ENCODE measurements at regions not wholly inside any gene's neighbourhood (a gene's known extent, or its start where the extent isn't known, plus 50 kb on each side); places are given as distances from the start of the nearest gene placed in this dataset.
"Not testable (repeated sequence)": the region's sequence is repeated elsewhere in the genome, so short reads cannot be mapped to it uniquely, and the experiment has no call there.

DNA sequence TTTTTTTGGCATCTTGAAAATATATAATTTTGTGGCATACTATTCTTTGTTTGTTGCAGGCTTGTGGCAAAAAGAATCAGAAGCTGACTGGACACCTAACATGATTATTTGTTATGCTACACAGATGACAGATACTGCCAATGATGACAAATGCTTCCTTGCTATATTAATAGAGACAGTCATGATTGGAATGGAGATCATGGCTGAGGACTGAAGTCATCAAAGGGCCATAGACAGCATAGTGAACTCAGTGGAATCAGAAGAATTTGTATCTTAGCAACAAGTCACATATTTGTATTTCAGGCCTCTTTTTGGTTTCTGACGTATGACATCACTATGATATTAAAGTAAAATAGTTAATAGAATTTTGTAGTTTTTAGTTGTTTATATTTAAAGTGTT, 1003.8 kb upstream of the DDX18 start:
- Histone ChIP-seq H3K9ac (ENCODE audit: low read depth, low read length, poor library complexity) (no peak overlapping the region), H2BK12ac (ENCODE audit: low read length) (no peak overlapping the region), H3K18ac (ENCODE audit: low read length) (no peak overlapping the region), H3K4me1 (ENCODE audit: control insufficient read depth in 2 of 2, insufficient read depth in 1 of 2, low read depth in 1 of 2, low read length in 2 of 2) (peaks cover 0 to 2% of the 10 kb centered on the region in 2 donors), H3K36me3 (replicated peaks in 1 of 2; ENCODE audit: control insufficient read depth in 2 of 2, insufficient read depth in 2 of 2, low read length in 2 of 2) (no peaks in the 10 kb centered on the region), H3K4ac (ENCODE audit: low read length) (no peak overlapping the region), H4K8ac (ENCODE audit: low read depth, low read length) (no peak overlapping the region), H2BK5ac (ENCODE audit: low read length) (no peak overlapping the region), H3K23ac (ENCODE audit: low read depth, low read length, poor library complexity) (no peak overlapping the region), H3K9me3 (replicated peaks in 1 of 2; ENCODE audit: control insufficient read depth in 2 of 2, insufficient read depth in 1 of 2, low read depth in 1 of 2, low read length in 2 of 2) (no peaks in the 10 kb centered on the region), H3K27ac (replicated peaks; ENCODE audit: low read length) (no peak overlapping the region), H3K4me2 (ENCODE audit: insufficient read depth, low read length, poor library complexity, severe bottlenecking) (no peak overlapping the region), H3K27me3 (ENCODE audit: control insufficient read depth in 3 of 3, insufficient read depth in 3 of 3, low read depth in 1 of 3, low read length in 3 of 3) (no peaks in the 10 kb centered on the region), H4K91ac (ENCODE audit: low read depth, low read length, poor library complexity) (no peak overlapping the region), H2AFZ (ENCODE audit: low read length) (no peak overlapping the region), H2BK15ac (ENCODE audit: low read length) (no peak overlapping the region), H3K14ac (ENCODE audit: low read length) (no peak overlapping the region), H2AK5ac (ENCODE audit: low read depth, low read length) (no peak overlapping the region), H3K79me1 (ENCODE audit: low read depth, low read length) (no peaks in the 10 kb centered on the region), H2BK120ac (ENCODE audit: low read depth, low read length) (no peak overlapping the region), H3K4me3 (ENCODE audit: low read length in 2 of 2) (no peak overlapping the region)
- no CpG with 5 or more reads among the region's 1 CpG for WGBS, 2 donors (ENCODE audit: extremely low coverage in 2 of 2, insufficient read length in 2 of 2, insufficient replicate concordance in 1 of 2)
- no peak for DNase-seq (ENCODE audit: low spot score)

DNA sequence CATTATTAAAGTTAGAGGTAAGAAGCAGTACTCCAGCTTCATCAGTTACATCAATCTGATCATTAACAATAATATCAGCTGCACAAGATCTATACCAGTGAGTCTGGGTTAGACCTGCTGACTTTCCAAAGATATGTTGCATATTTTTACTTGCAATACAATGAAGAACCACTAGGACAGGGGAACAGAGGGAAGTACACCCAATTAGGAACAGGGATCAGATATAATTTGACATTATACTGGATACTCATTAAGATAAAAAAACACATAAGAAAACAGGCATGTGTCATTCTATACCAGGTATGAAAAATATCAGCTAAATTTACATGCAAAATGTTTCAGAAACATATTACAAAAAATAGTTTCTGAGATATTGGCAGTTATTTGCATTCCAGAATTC, 995.1 kb upstream of the DDX18 start:
- no peaks in the 10 kb centered on the region for H3K4me1 ChIP-seq (ENCODE audit: control insufficient read depth in 2 of 2, insufficient read depth in 1 of 2, low read depth in 1 of 2, low read length in 2 of 2)
- no peaks in the 10 kb centered on the region for H3K9me3 ChIP-seq (replicated peaks in 1 of 2; ENCODE audit: control insufficient read depth in 2 of 2, insufficient read depth in 1 of 2, low read depth in 1 of 2, low read length in 2 of 2)
- no peak overlapping the region for H2AK5ac ChIP-seq (ENCODE audit: low read depth, low read length)
- no peak overlapping the region for H2BK5ac ChIP-seq (ENCODE audit: low read length)
- no peak overlapping the region for H3K23ac ChIP-seq (ENCODE audit: low read depth, low read length, poor library complexity)
- H2BK15ac ChIP-seq (ENCODE audit: low read length), result no peak overlapping the region
- no peak overlapping the region for H2BK12ac ChIP-seq (ENCODE audit: low read length)
- H3K27me3 ChIP-seq (ENCODE audit: control insufficient read depth in 3 of 3, insufficient read depth in 3 of 3, low read depth in 1 of 3, low read length in 3 of 3), result no peaks in the 10 kb centered on the region
- no peak overlapping the region for H3K4ac ChIP-seq (ENCODE audit: low read length)
- H2AFZ ChIP-seq (ENCODE audit: low read length), result no peak overlapping the region
- no peak overlapping the region for H4K8ac ChIP-seq (ENCODE audit: low read depth, low read length)
- H2BK120ac ChIP-seq (ENCODE audit: low read depth, low read length), result no peak overlapping the region
- no peak for DNase-seq (ENCODE audit: low spot score)
- no peaks in the 10 kb centered on the region for H3K36me3 ChIP-seq (replicated peaks in 1 of 2; ENCODE audit: control insufficient read depth in 2 of 2, insufficient read depth in 2 of 2, low read length in 2 of 2)
- H3K18ac ChIP-seq (ENCODE audit: low read length), result no peak overlapping the region
- H4K91ac ChIP-seq (ENCODE audit: low read depth, low read length, poor library complexity), result no peak overlapping the region
- H3K9ac ChIP-seq (ENCODE audit: low read depth, low read length, poor library complexity), result no peak overlapping the region
- no peak overlapping the region for H3K4me2 ChIP-seq (ENCODE audit: insufficient read depth, low read length, poor library complexity, severe bottlenecking)
- no peak overlapping the region for H3K27ac ChIP-seq (replicated peaks; ENCODE audit: low read length)
- no peaks in the 10 kb centered on the region for H3K79me1 ChIP-seq (ENCODE audit: low read depth, low read length)
- no peak overlapping the region for H3K4me3 ChIP-seq (ENCODE audit: low read length in 2 of 2)
- H3K14ac ChIP-seq (ENCODE audit: low read length), result no peak overlapping the region

- Histone ChIP-seq H3K4me2 (ENCODE audit: insufficient read depth, low read length, poor library complexity, severe bottlenecking) (no peak overlapping the region), H3K4me1 (ENCODE audit: control insufficient read depth in 2 of 2, insufficient read depth in 1 of 2, low read depth in 1 of 2, low read length in 2 of 2) (no peaks in the 10 kb centered on the region), H3K36me3 (replicated peaks in 1 of 2; ENCODE audit: control insufficient read depth in 2 of 2, insufficient read depth in 2 of 2, low read length in 2 of 2) (no peaks in the 10 kb centered on the region), H2BK5ac (ENCODE audit: low read length) (no peak overlapping the region), H3K18ac (ENCODE audit: low read length) (no peak overlapping the region), H3K4ac (ENCODE audit: low read length) (no peak overlapping the region), H2BK12ac (ENCODE audit: low read length) (no peak overlapping the region), H3K4me3 (ENCODE audit: low read length in 2 of 2) (no peak overlapping the region), H2BK120ac (ENCODE audit: low read depth, low read length) (no peak overlapping the region), H3K27ac (replicated peaks; ENCODE audit: low read length) (no peak overlapping the region), H4K91ac (ENCODE audit: low read depth, low read length, poor library complexity) (no peak overlapping the region), H3K9me3 (replicated peaks in 1 of 2; ENCODE audit: control insufficient read depth in 2 of 2, insufficient read depth in 1 of 2, low read depth in 1 of 2, low read length in 2 of 2) (no peaks in the 10 kb centered on the region), H3K79me1 (ENCODE audit: low read depth, low read length) (no peaks in the 10 kb centered on the region), H3K9ac (ENCODE audit: low read depth, low read length, poor library complexity) (no peak overlapping the region), H2AFZ (ENCODE audit: low read length) (no peak overlapping the region), H3K27me3 (ENCODE audit: control insufficient read depth in 3 of 3, insufficient read depth in 3 of 3, low read depth in 1 of 3, low read length in 3 of 3) (no peaks in the 10 kb centered on the region), H3K23ac (ENCODE audit: low read depth, low read length, poor library complexity) (no peak overlapping the region), H3K14ac (ENCODE audit: low read length) (no peak overlapping the region), H2BK15ac (ENCODE audit: low read length) (no peak overlapping the region), H2AK5ac (ENCODE audit: low read depth, low read length) (no peak overlapping the region), H4K8ac (ENCODE audit: low read depth, low read length) (no peak overlapping the region)
- no CpG with 5 or more reads among the region's 1 CpG for WGBS, 2 donors (ENCODE audit: extremely low coverage in 2 of 2, insufficient read length in 2 of 2, insufficient replicate concordance in 1 of 2)
- DNase-seq (ENCODE audit: low spot score), result no peak
Measured at GRCh38 chr2:116820986-116821385, 993.5 kb upstream of the DDX18 start.

GRCh38 chr2:116829543-116829942, 984.9 kb upstream of the DDX18 start:
- H3K79me1 ChIP-seq (ENCODE audit: low read depth, low read length); H3K18ac ChIP-seq (ENCODE audit: low read length); H3K4me3 ChIP-seq (ENCODE audit: low read length in 2 of 2); H3K4ac ChIP-seq (ENCODE audit: low read length); H3K4me2 ChIP-seq (ENCODE audit: insufficient read depth, low read length, poor library complexity, severe bottlenecking); H4K8ac ChIP-seq (ENCODE audit: low read depth, low read length); DNase-seq (ENCODE audit: low spot score); H3K14ac ChIP-seq (ENCODE audit: low read length); H2BK120ac ChIP-seq (ENCODE audit: low read depth, low read length); H2AK5ac ChIP-seq (ENCODE audit: low read depth, low read length); H2BK15ac ChIP-seq (ENCODE audit: low read length); H4K91ac ChIP-seq (ENCODE audit: low read depth, low read length, poor library complexity); H3K9me3 ChIP-seq (replicated peaks in 1 of 2; ENCODE audit: control insufficient read depth in 2 of 2, insufficient read depth in 1 of 2, low read depth in 1 of 2, low read length in 2 of 2); H3K27me3 ChIP-seq (ENCODE audit: control insufficient read depth in 3 of 3, insufficient read depth in 3 of 3, low read depth in 1 of 3, low read length in 3 of 3); H3K27ac ChIP-seq (replicated peaks; ENCODE audit: low read length); H3K9ac ChIP-seq (ENCODE audit: low read depth, low read length, poor library complexity); H2BK5ac ChIP-seq (ENCODE audit: low read length); H3K23ac ChIP-seq (ENCODE audit: low read depth, low read length, poor library complexity); H2BK12ac ChIP-seq (ENCODE audit: low read length); H2AFZ ChIP-seq (ENCODE audit: low read length); H3K4me1 ChIP-seq (ENCODE audit: control insufficient read depth in 2 of 2, insufficient read depth in 1 of 2, low read depth in 1 of 2, low read length in 2 of 2); H3K36me3 ChIP-seq (replicated peaks in 1 of 2; ENCODE audit: control insufficient read depth in 2 of 2, insufficient read depth in 2 of 2, low read length in 2 of 2): not testable (repeated sequence)
- no CpG with 5 or more reads among the region's 16 CpGs for WGBS, 2 donors (ENCODE audit: extremely low coverage in 2 of 2, insufficient read length in 2 of 2, insufficient replicate concordance in 1 of 2)

Measured in neuronal stem cell (in vitro differentiated cells).